H1 (cell line): ENCODE measurements at regions not wholly inside any gene's neighbourhood (a gene's known extent, or its start where the extent isn't known, plus 50 kb on each side); places are given as distances from the start of the nearest gene placed in this dataset.

Experiments used
- CTCF ChIA-PET: fragments of 300-600 bp; sonication (Branson Sonifier 250); formaldehyde crosslinking; loops from one replicate; lab custom pipeline; 2021; ENCODE audit not compliant: partially characterized antibody; lab: Charles Lee
- POLR2A ChIA-PET: fragments of 300-600 bp; sonication (Branson Sonifier 250); formaldehyde crosslinking; loops from one replicate; lab custom pipeline; 2021; ENCODE audit warnings: inconsistent platforms; ENCODE audit not compliant: partially characterized antibody; lab: Charles Lee
- DNase-seq, 2 experiments: peaks; one replicate each; pipeline versions ENCODE4 v3.0.0 to v3.0.0-alpha.2; 2010 to 2022; ENCODE audit warnings: low spot score in 2 of 2, low read depth in 1 of 2, mixed read lengths in 1 of 2
- FAIRE-seq: peaks from 2 replicates; lab custom pipeline; 2011; peaks lifted over from hg19 to GRCh38; lab: Jason Lieb, UNC
- H2AFZ ChIP-seq: 2 replicates; pipeline ENCODE4 v1.8.1; 2012; ENCODE audit warnings: low read length, inconsistent platforms
- H2AK5ac ChIP-seq: 2 replicates; pipeline ENCODE4 v1.6.1; 2013; ENCODE audit warnings: low read depth, low read length
- H2BK120ac ChIP-seq: replicated peaks from 2 replicates; pipeline ENCODE3; 2013; ENCODE audit warnings: low read depth, low read length, inconsistent platforms
- H2BK12ac ChIP-seq: 2 replicates; pipeline ENCODE4 v1.6.1; 2013; ENCODE audit warnings: low read depth, low read length
- H2BK15ac ChIP-seq: 2 replicates; pipeline ENCODE4 v1.6.1; 2013; ENCODE audit warnings: low read length
- H2BK20ac ChIP-seq: 2 replicates; pipeline ENCODE4 v1.6.1; 2013; ENCODE audit warnings: low read length
- H2BK5ac ChIP-seq: 2 replicates; pipeline ENCODE4 v1.6.1; 2013; ENCODE audit warnings: low read depth, low read length
- H3K14ac ChIP-seq: 2 replicates; pipeline ENCODE4 v1.6.1; 2013; ENCODE audit warnings: inconsistent platforms; ENCODE audit not compliant: insufficient read length
- H3K18ac ChIP-seq: 2 replicates; pipeline ENCODE4 v1.6.1; 2013; ENCODE audit warnings: low read length; ENCODE audit errors: extremely low read depth
- H3K23ac ChIP-seq: 2 replicates; pipeline ENCODE4 v1.6.1; 2013; ENCODE audit warnings: inconsistent platforms; ENCODE audit not compliant: insufficient read length
- H3K23me2 ChIP-seq: 2 replicates; pipeline ENCODE4 v1.6.1; 2013; ENCODE audit warnings: low read depth, low read length
- H3K27ac ChIP-seq: 2 replicates; pipeline ENCODE4 v1.6.1; 2011; ENCODE audit warnings: low read depth, low read length, inconsistent platforms
- H3K27me3 ChIP-seq, 4 experiments: replicated peaks in 1 of 4; 1 replicate in 1 of 4; 2 replicates in 3 of 4; pipeline versions ENCODE4 v1.6.1 to v1.8.1; 2011 to 2013; ENCODE audit warnings: low read length in 3 of 4, mild to moderate bottlenecking in 3 of 4, inconsistent platforms in 2 of 4, mixed read lengths in 2 of 4, moderate library complexity in 1 of 4; ENCODE audit not compliant: control insufficient read depth in 3 of 4, insufficient read depth in 3 of 4; ENCODE audit errors: extremely low read depth in 1 of 4
- H3K36me3 ChIP-seq, 4 experiments: 2 replicates each; pipeline versions ENCODE4 v1.6.1 to v1.8.1; 2011 to 2013; ENCODE audit warnings: mild to moderate bottlenecking in 4 of 4, low read length in 3 of 4, moderate library complexity in 2 of 4, control low read depth in 1 of 4, inconsistent platforms in 1 of 4; ENCODE audit not compliant: insufficient read depth in 4 of 4, control insufficient read depth in 2 of 4
- H3K4ac ChIP-seq: replicated peaks from 2 replicates; pipeline ENCODE3; 2013; ENCODE audit warnings: low read length, low read depth, mixed read lengths, inconsistent platforms; ENCODE audit not compliant: insufficient read length
- H3K4me1 ChIP-seq, 4 experiments: replicated peaks in 1 of 4; 1 replicate in 1 of 4; 2 replicates in 3 of 4; pipeline versions ENCODE4 v1.6.1 to v1.8.1; 2011 to 2013; ENCODE audit warnings: low read length in 3 of 4, inconsistent platforms in 2 of 4, mixed read lengths in 1 of 4; ENCODE audit not compliant: insufficient read depth in 4 of 4, control insufficient read depth in 3 of 4
- H3K4me2 ChIP-seq, 2 experiments: 2 replicates each; pipeline versions ENCODE4 v1.6.1 to v1.8.1; 2011 to 2013; ENCODE audit warnings: low read depth in 2 of 2, low read length in 2 of 2, control low read depth in 1 of 2, inconsistent platforms in 1 of 2, mild to moderate bottlenecking in 1 of 2; ENCODE audit not compliant: insufficient read depth in 1 of 2
- H3K4me3 ChIP-seq, 4 experiments: fragments of 200-600, 300-600 bp in 1 of 4; sonication (generic), shearing (Covaris generic), sonication (Bioruptor Twin) in 1 of 4; 2 replicates each; pipeline versions ENCODE4 v1.5.1 to v1.8.1; 2011 to 2016; ENCODE audit warnings: low read length in 4 of 4, low read depth in 3 of 4, control low read depth in 2 of 4, inconsistent platforms in 2 of 4, mild to moderate bottlenecking in 2 of 4, mixed read lengths in 1 of 4, moderate library complexity in 1 of 4; ENCODE audit not compliant: insufficient read depth in 2 of 4; ENCODE audit errors: extremely low read depth in 1 of 4
- H3K56ac ChIP-seq: replicated peaks from 2 replicates; pipeline ENCODE3; 2013; ENCODE audit warnings: low read depth, mild to moderate bottlenecking, mixed read lengths, low read length, inconsistent platforms; ENCODE audit not compliant: insufficient read length
- H3K79me1 ChIP-seq: 2 replicates; pipeline ENCODE4 v1.6.1; 2013; ENCODE audit warnings: low read depth, low read length, control low read depth
- H3K79me2 ChIP-seq, 2 experiments: 2 replicates each; pipeline versions ENCODE4 v1.6.1 to v1.8.1; 2012 to 2013; ENCODE audit warnings: low read length in 2 of 2, mild to moderate bottlenecking in 2 of 2, inconsistent platforms in 1 of 2; ENCODE audit not compliant: insufficient read depth in 2 of 2, control insufficient read depth in 1 of 2
- H3K9ac ChIP-seq, 4 experiments: replicated peaks in 1 of 4; 1 replicate in 1 of 4; 2 replicates in 3 of 4; pipeline versions ENCODE4 v1.6.1 to v1.8.1; 2011 to 2013; ENCODE audit warnings: low read depth in 3 of 4, low read length in 3 of 4, control low read depth in 2 of 4, mild to moderate bottlenecking in 2 of 4, moderate library complexity in 2 of 4, inconsistent platforms in 1 of 4; ENCODE audit errors: extremely low read depth in 1 of 4
- H3K9me3 ChIP-seq, 2 experiments: 2 replicates each; pipeline versions ENCODE4 v1.6.1 to v1.8.1; 2012 to 2013; ENCODE audit warnings: mild to moderate bottlenecking in 2 of 2, moderate library complexity in 2 of 2, control low read depth in 1 of 2, inconsistent platforms in 1 of 2, low read depth in 1 of 2, low read length in 1 of 2, mixed read lengths in 1 of 2; ENCODE audit not compliant: insufficient read depth in 2 of 2
- H4K20me1 ChIP-seq, 2 experiments: replicated peaks in 1 of 2; 2 replicates each; pipeline versions ENCODE3 to v1.8.1; 2011 to 2013; ENCODE audit warnings: inconsistent platforms in 2 of 2, low read length in 2 of 2, mild to moderate bottlenecking in 1 of 2; ENCODE audit not compliant: insufficient read depth in 2 of 2, control insufficient read depth in 1 of 2
- H4K5ac ChIP-seq: 2 replicates; pipeline ENCODE4 v1.6.1; 2013; ENCODE audit warnings: low read length, low read depth, mixed read lengths, inconsistent platforms; ENCODE audit not compliant: insufficient read length
- H4K8ac ChIP-seq: 2 replicates; pipeline ENCODE4 v1.8.0; 2013; ENCODE audit warnings: mild to moderate bottlenecking, moderate library complexity, low read length, inconsistent platforms; ENCODE audit not compliant: insufficient read depth; ENCODE audit errors: extremely low read depth
- H4K91ac ChIP-seq: replicated peaks from 2 replicates; pipeline ENCODE3; 2013; ENCODE audit warnings: low read length, mixed read lengths, inconsistent platforms; ENCODE audit not compliant: insufficient read length
- CBX5 ChIP-seq: fragments of 300-800, 300-1000 bp; sonication (generic); IDR thresholded peaks from 2 replicates; pipeline ENCODE4 v1.7.1; 2016; ENCODE audit warnings: antibody characterized with exemption, low read length, low read depth
- CBX8 ChIP-seq: fragments of 300-800, 300-1000 bp; sonication (generic); IDR thresholded peaks from 2 replicates; pipeline ENCODE4 v1.7.1; 2016; ENCODE audit warnings: low read depth, low read length, borderline replicate concordance
- HDAC2 ChIP-seq, 2 experiments: fragments of 300-600 bp in 1 of 2; sonication (generic) in 1 of 2; IDR thresholded peaks; 2 replicates each; pipeline ENCODE4 v1.6.1; 2011 to 2012; ENCODE audit warnings: low read depth in 2 of 2, low read length in 2 of 2, mild to moderate bottlenecking in 2 of 2, moderate library complexity in 2 of 2, borderline replicate concordance in 1 of 2, inconsistent platforms in 1 of 2
- PHF8 ChIP-seq: fragments of 200-600 bp; sonication (generic); conservative IDR thresholded peaks from 2 replicates; pipeline ENCODE4 v1.7.1; 2012; ENCODE audit warnings: low read depth, mild to moderate bottlenecking, inconsistent platforms, low read length, moderate library complexity
- SP4 ChIP-seq: IDR thresholded peaks from 2 replicates; pipeline ENCODE4 v1.6.1; 2012; ENCODE audit warnings: low read length, inconsistent platforms
- TAF7 ChIP-seq: optimal IDR thresholded peaks from 2 replicates; pipeline ENCODE3; 2011; ENCODE audit warnings: low read depth, mild to moderate bottlenecking, inconsistent platforms, low read length, moderate library complexity, borderline replicate concordance
- TBP ChIP-seq: IDR thresholded peaks from 2 replicates; pipeline ENCODE4 v1.6.1; 2011; ENCODE audit warnings: low read depth, low read length, improper control_type of control experiment
- WGBS, 2 experiments: shearing (Covaris generic) in 1 of 2; methylation state at CpG; one replicate each; pipeline versions ENCODE4 v1.1.6 to v1.1.7; 2013 to 2015; ENCODE audit warnings: low lambda C conversion rate in 2 of 2, mixed read lengths in 2 of 2, inconsistent platforms in 1 of 2, low coverage in 1 of 2, missing lambda C conversion rate in 1 of 2; ENCODE audit not compliant: insufficient replicate concordance in 2 of 2, insufficient coverage in 1 of 2, insufficient read length in 1 of 2; ENCODE audit errors: extremely low coverage in 1 of 2, missing lambda C conversion rate in 1 of 2; 5-methylcytosine and 5-hydroxymethylcytosine counted together

DNA sequence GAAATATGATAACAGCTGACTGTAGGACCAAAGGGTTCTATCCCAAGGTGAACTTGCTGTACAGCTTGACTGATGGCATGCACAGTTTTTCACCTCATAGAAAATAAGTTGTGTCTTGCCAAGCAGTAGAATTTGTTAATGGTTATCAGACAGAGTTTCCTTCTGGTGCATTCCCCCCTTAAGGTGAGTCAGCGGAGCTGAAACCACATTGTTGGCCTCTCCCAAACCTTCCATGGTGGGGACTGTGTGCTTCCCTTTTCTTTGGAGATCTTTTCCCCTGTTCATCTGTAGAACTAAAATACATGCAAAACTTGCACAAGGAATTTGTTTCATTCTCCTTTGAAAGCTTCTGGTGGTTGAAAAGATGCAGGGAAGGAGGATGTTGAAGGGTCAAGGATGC, 179.8 kb downstream of the FGF1 start:
- 87% methylated on average over 1 of the region's 1 CpG; no CpG with 5 or more reads in 1 of the 2 experiments for WGBS, 2 experiments
- no peak overlapping the region for H3K4me3 ChIP-seq
- no peaks in the 10 kb centered on the region for H3K79me1 ChIP-seq
- H4K20me1 ChIP-seq: no peaks in the 10 kb centered on the region
- no peak overlapping the region for H2AFZ ChIP-seq
- POLR2A ChIA-PET: no interaction called here
- H3K4me1 ChIP-seq: peaks cover 0 to 14% (median 3%) of the 10 kb centered on the region in 4 experiments; a peak in 3 of 7 replicates
- CTCF ChIA-PET: interaction anchor here (0.6 to 1.2 kb wide), 3 partner anchors 15 to 55 kb away, joined by 3 to 5 read pairs (median 3); no protein-coding TSS in a partner anchor
- H3K18ac ChIP-seq: no peak overlapping the region; the same call in 1 of the 2 replicates
- H3K23me2 ChIP-seq: no peaks in the 10 kb centered on the region
- no peaks in the 10 kb centered on the region for H3K27me3 ChIP-seq
- H4K91ac ChIP-seq: no peak overlapping the region
- H3K56ac ChIP-seq: no peak overlapping the region
- no peak overlapping the region for H3K9ac ChIP-seq
- no peaks in the 10 kb centered on the region for H3K79me2 ChIP-seq
- H4K5ac ChIP-seq: no peak overlapping the region
- no peaks in the 10 kb centered on the region for H3K9me3 ChIP-seq
- H3K4me2 ChIP-seq: no peak overlapping the region
- H3K14ac ChIP-seq: no peak overlapping the region
- TF ChIP-seq CBX5 (no peak), TBP (no peak), HDAC2 (IDR thresholded peaks at IDR 0.05; ENCODE audit: borderline replicate concordance in 1 of 2, low read depth in 2 of 2, low read length in 2 of 2) (no peak), PHF8 (no peak), TAF7 (no peak), CBX8 (no peak), SP4 (no peak)
- no peak overlapping the region for H2BK12ac ChIP-seq
- FAIRE-seq (no peak), DNase-seq (no peak)
- H3K36me3 ChIP-seq: no peaks in the 10 kb centered on the region
- no peak overlapping the region for H3K27ac ChIP-seq
- no peak overlapping the region for H2BK15ac ChIP-seq
- no peak overlapping the region for H4K8ac ChIP-seq
- H2AK5ac ChIP-seq: no peak overlapping the region
- H2BK20ac ChIP-seq: no peak overlapping the region
- H2BK120ac ChIP-seq: no peak overlapping the region
- no peak overlapping the region for H2BK5ac ChIP-seq
- no peak overlapping the region for H3K23ac ChIP-seq
- H3K4ac ChIP-seq: no peak overlapping the region
